ENCODE measurements at regions not wholly inside any gene's neighbourhood (a gene's known extent, or its start where the extent isn't known, plus 50 kb on each side); places are given as distances from the start of the nearest gene placed in this dataset.

DNA sequence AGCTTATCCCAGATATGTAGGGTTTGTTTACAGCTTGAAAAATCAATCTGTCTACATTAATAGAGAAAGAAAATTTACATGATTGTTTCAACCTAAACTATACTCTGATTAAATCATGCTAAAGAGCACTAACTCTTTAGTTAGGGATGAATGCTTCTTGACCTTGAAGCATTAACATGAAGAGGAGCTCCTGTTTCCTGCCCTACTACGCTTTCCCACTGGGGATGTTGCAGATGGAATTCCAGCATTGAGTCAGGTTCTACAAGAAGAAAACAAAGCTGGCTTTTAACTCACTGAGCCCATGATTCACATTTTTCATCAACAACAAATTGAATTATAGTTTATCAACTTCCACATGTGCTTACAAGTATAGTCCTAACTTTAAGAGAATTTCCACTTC lies 471.3 kb downstream of the TMEM232 start:
- Mint-ChIP-seq H3K27me3 (no peaks in the 10 kb centered on the region), H3K9me3 (no peaks in the 10 kb centered on the region), H3K4me1 (no peaks in the 10 kb centered on the region), H3K27ac (no peak overlapping the region), H3K36me3 (no peaks in the 10 kb centered on the region), H3K4me3 (no peak overlapping the region)
- H3K4me1 ChIP-seq (ENCODE audit: control insufficient read depth in 2 of 2, insufficient read depth in 2 of 2, low read length in 2 of 2), result no peaks in the 10 kb centered on the region
- no peaks in the 10 kb centered on the region for H3K36me3 ChIP-seq (ENCODE audit: control insufficient read depth in 2 of 3, insufficient read depth in 3 of 3, low read length in 3 of 3)
- H3K27me3 ChIP-seq (ENCODE audit: control insufficient read depth in 2 of 2, insufficient read depth in 2 of 2, low read length in 2 of 2), result no peaks in the 10 kb centered on the region
- intact Hi-C loops (cut with micrococcal nuclease), result no loop called here
- ATAC-seq (no peak), DNase-seq (no peak)
- ChIA-PET POLR2A (no interaction called here), CTCF (no interaction called here)
- H3K4me3 ChIP-seq (ENCODE audit: low read length), result no peak overlapping the region
- no peak overlapping the region for H3K27ac ChIP-seq (ENCODE audit: low read depth, low read length)
- no peaks in the 10 kb centered on the region for H3K9me3 ChIP-seq (ENCODE audit: control insufficient read depth in 2 of 3, low read length in 3 of 3)

DNA sequence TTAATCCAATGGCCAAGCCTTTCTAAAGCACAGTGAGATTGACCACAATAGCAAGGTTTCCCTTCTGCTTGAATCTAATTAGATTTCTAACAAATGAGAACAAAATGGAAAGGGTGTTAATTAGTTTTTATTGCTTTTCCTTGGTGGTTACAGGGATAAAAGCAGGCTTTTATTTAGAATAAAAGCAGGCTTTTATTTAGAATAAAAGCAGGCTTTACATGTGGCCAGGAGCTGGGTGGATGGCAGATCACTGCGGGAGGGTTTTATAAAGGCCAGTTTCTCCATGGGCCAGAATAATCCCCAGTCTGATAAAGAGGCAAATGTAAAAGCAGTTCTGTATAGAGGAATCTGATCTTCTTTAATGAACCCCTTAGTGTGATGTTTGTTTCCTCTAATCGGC lies 470.2 kb downstream of the TMEM232 start:
- ATAC-seq (no peak), DNase-seq (no peak)
- intact Hi-C loops (cut with micrococcal nuclease), result no loop called here
- Histone ChIP-seq H3K27me3 (ENCODE audit: control insufficient read depth in 2 of 2, insufficient read depth in 2 of 2, low read length in 2 of 2) (no peaks in the 10 kb centered on the region), H3K9me3 (ENCODE audit: control insufficient read depth in 2 of 3, low read length in 3 of 3) (no peaks in the 10 kb centered on the region), H3K4me1 (ENCODE audit: control insufficient read depth in 2 of 2, insufficient read depth in 2 of 2, low read length in 2 of 2) (no peaks in the 10 kb centered on the region), H3K27ac (ENCODE audit: low read depth, low read length) (no peak overlapping the region), H3K36me3 (ENCODE audit: control insufficient read depth in 2 of 3, insufficient read depth in 3 of 3, low read length in 3 of 3) (no peaks in the 10 kb centered on the region), H3K4me3 (ENCODE audit: low read length) (no peak overlapping the region)
- H3K4me3 Mint-ChIP-seq, result no peak overlapping the region
- no peaks in the 10 kb centered on the region for H3K36me3 Mint-ChIP-seq
- H3K9me3 Mint-ChIP-seq, result no peaks in the 10 kb centered on the region
- no peaks in the 10 kb centered on the region for H3K27me3 Mint-ChIP-seq
- H3K4me1 Mint-ChIP-seq, result no peaks in the 10 kb centered on the region
- ChIA-PET CTCF (no interaction called here), POLR2A (no interaction called here)
- no peak overlapping the region for H3K27ac Mint-ChIP-seq

DNA sequence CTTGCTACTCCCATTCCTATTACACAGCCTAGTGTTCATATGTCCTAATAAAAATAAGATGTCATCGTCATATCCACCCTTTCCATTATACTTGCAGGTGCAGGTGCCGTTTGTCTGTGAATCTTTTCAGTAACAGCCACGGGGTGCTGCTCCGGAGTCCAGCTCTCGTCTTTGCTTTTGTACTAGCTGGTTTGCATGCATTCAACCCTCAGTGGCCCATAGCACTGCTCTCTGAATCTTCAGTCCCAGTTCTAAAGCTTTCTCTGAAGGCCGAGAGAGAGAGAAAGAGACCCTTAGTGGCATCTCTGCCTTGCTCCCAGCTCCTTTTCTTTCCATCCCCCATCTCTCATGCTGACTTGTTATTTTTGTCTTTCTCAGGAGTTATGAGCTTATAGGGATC lies 468.5 kb downstream of the TMEM232 start:
- no peak overlapping the region for H3K27ac Mint-ChIP-seq
- Histone ChIP-seq H3K36me3 (ENCODE audit: control insufficient read depth in 2 of 3, insufficient read depth in 3 of 3, low read length in 3 of 3) (no peaks in the 10 kb centered on the region), H3K4me3 (ENCODE audit: low read length) (no peak overlapping the region), H3K9me3 (ENCODE audit: control insufficient read depth in 2 of 3, low read length in 3 of 3) (no peaks in the 10 kb centered on the region), H3K27me3 (ENCODE audit: control insufficient read depth in 2 of 2, insufficient read depth in 2 of 2, low read length in 2 of 2) (no peaks in the 10 kb centered on the region), H3K4me1 (ENCODE audit: control insufficient read depth in 2 of 2, insufficient read depth in 2 of 2, low read length in 2 of 2) (no peaks in the 10 kb centered on the region), H3K27ac (ENCODE audit: low read depth, low read length) (no peak overlapping the region)
- no peak for DNase-seq
- CTCF ChIA-PET, result no interaction called here
- POLR2A ChIA-PET, result no interaction called here
- H3K36me3 Mint-ChIP-seq, result no peaks in the 10 kb centered on the region
- no peaks in the 10 kb centered on the region for H3K4me1 Mint-ChIP-seq
- ATAC-seq, result no peak
- no peaks in the 10 kb centered on the region for H3K9me3 Mint-ChIP-seq
- intact Hi-C loops (cut with micrococcal nuclease), result no loop called here
- no peak overlapping the region for H3K4me3 Mint-ChIP-seq
- H3K27me3 Mint-ChIP-seq, result no peaks in the 10 kb centered on the region

DNA sequence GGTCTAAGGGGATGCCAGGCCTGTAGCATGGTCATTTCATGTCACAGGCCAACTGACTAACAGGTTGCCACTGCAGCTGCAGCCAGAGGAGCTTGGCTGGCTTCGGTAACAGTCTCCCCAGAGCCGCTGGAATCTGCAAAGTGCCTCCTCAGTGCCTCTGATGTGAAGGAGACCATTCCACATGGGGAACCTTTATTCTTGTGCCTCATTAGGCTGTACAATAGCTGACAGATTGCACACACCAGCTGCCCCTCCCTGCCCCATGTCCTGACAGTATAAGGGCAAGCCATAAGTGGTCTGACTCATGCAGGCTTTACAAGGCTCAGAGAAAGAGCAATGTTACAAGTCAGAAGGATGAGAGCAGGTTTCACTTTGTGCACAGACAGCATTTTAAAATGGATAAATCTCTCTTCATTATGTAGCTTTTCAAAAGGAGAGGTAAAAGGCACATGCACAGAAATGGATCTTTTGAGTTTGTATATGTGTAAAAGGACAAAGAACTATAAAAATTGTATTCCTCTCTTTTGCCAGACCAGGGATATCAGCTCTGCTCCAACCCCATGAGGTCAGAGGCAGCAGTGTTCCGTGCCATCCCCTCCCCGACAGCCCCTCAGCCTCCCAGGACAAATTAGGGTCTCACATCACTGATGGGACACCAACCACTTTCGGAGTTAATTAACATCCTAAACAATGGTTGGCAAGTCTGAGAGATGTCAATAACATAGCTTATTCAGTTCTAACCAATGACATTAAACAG lies 467.8 kb downstream of the TMEM232 start:
- no peak overlapping the region for H3K4me3 Mint-ChIP-seq
- ChIA-PET POLR2A (no interaction called here), CTCF (no interaction called here)
- intact Hi-C loops (cut with micrococcal nuclease), result no loop called here
- H3K4me3 ChIP-seq (ENCODE audit: low read length), result no peak overlapping the region
- H3K27me3 Mint-ChIP-seq, result no peaks in the 10 kb centered on the region
- no peak overlapping the region for H3K27ac ChIP-seq (ENCODE audit: low read depth, low read length)
- no peaks in the 10 kb centered on the region for H3K4me1 ChIP-seq (ENCODE audit: control insufficient read depth in 2 of 2, insufficient read depth in 2 of 2, low read length in 2 of 2)
- no peaks in the 10 kb centered on the region for H3K4me1 Mint-ChIP-seq
- H3K36me3 ChIP-seq (ENCODE audit: control insufficient read depth in 2 of 3, insufficient read depth in 3 of 3, low read length in 3 of 3), result no peaks in the 10 kb centered on the region
- DNase-seq (no peak), ATAC-seq (no peak)
- no peaks in the 10 kb centered on the region for H3K27me3 ChIP-seq (ENCODE audit: control insufficient read depth in 2 of 2, insufficient read depth in 2 of 2, low read length in 2 of 2)
- no peak overlapping the region for H3K27ac Mint-ChIP-seq
- H3K36me3 Mint-ChIP-seq, result no peaks in the 10 kb centered on the region
- no peaks in the 10 kb centered on the region for H3K9me3 ChIP-seq (ENCODE audit: control insufficient read depth in 2 of 3, low read length in 3 of 3)
- H3K9me3 Mint-ChIP-seq, result no peaks in the 10 kb centered on the region

DNA sequence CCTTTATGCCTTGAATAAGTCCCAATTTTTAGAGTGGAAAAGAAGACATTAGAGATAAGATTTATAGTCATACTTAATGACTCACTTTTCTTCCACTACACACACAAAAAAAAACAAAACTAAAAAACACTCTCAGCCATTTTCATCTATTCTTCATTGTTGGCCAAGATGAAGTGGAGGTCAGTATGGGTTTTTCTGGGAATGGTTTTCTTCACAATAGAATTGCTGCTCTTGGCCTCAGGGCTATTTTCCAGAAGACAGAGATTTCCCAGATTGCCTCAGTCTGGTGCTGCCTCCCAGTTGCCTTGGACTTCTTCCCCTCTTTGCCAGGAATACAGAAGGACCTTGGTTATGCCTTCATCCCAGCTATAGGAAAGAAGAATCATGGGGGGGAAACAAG lies 463.7 kb downstream of the TMEM232 start:
- Mint-ChIP-seq H3K27ac (no peak overlapping the region), H3K36me3 (no peaks in the 10 kb centered on the region), H3K4me1 (no peaks in the 10 kb centered on the region), H3K4me3 (no peak overlapping the region), H3K27me3 (no peaks in the 10 kb centered on the region), H3K9me3 (no peaks in the 10 kb centered on the region)
- CTCF ChIA-PET, result no interaction called here
- no peaks in the 10 kb centered on the region for H3K4me1 ChIP-seq (ENCODE audit: control insufficient read depth in 2 of 2, insufficient read depth in 2 of 2, low read length in 2 of 2)
- no peak overlapping the region for H3K4me3 ChIP-seq (ENCODE audit: low read length)
- DNase-seq (no peak), ATAC-seq (no peak)
- no peaks in the 10 kb centered on the region for H3K36me3 ChIP-seq (ENCODE audit: control insufficient read depth in 2 of 3, insufficient read depth in 3 of 3, low read length in 3 of 3)
- no peaks in the 10 kb centered on the region for H3K9me3 ChIP-seq (ENCODE audit: control insufficient read depth in 2 of 3, low read length in 3 of 3)
- intact Hi-C loops (cut with micrococcal nuclease), result no loop called here
- no peaks in the 10 kb centered on the region for H3K27me3 ChIP-seq (ENCODE audit: control insufficient read depth in 2 of 2, insufficient read depth in 2 of 2, low read length in 2 of 2)
- POLR2A ChIA-PET, result no interaction called here
- no peak overlapping the region for H3K27ac ChIP-seq (ENCODE audit: low read depth, low read length)

DNA sequence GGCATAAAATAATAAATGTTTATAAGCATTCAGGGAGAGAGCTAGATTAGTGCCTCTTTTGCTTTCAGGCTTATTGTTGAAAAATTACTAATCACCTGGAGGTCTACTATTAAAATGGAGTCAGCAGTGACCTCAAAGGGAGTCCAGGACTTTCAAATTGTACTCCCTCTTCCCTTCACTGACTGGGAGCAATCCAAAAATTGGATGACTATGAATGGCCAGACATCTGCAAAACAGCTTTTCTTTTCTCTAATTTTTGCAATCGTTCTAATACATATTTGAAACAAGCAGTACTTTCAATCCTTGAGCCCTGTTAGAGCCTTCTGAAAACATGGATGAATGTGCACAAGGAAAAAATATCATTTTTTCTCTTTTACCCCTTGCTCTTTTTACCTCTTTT lies 461.8 kb downstream of the TMEM232 start:
- Histone ChIP-seq H3K36me3 (ENCODE audit: control insufficient read depth in 2 of 3, insufficient read depth in 3 of 3, low read length in 3 of 3) (no peaks in the 10 kb centered on the region), H3K4me3 (ENCODE audit: low read length) (no peak overlapping the region), H3K4me1 (ENCODE audit: control insufficient read depth in 2 of 2, insufficient read depth in 2 of 2, low read length in 2 of 2) (no peaks in the 10 kb centered on the region), H3K9me3 (ENCODE audit: control insufficient read depth in 2 of 3, low read length in 3 of 3) (no peaks in the 10 kb centered on the region), H3K27me3 (ENCODE audit: control insufficient read depth in 2 of 2, insufficient read depth in 2 of 2, low read length in 2 of 2) (no peaks in the 10 kb centered on the region), H3K27ac (ENCODE audit: low read depth, low read length) (no peak overlapping the region)
- Mint-ChIP-seq H3K27me3 (no peaks in the 10 kb centered on the region), H3K4me3 (no peak overlapping the region), H3K9me3 (no peaks in the 10 kb centered on the region), H3K27ac (no peak overlapping the region), H3K36me3 (no peaks in the 10 kb centered on the region), H3K4me1 (peaks cover 0 to 4% (median 4%) of the 10 kb centered on the region in 7 donors)
- CTCF ChIA-PET, result no interaction called here
- POLR2A ChIA-PET, result no interaction called here
- ATAC-seq (no peak), DNase-seq (no peak)
- intact Hi-C loops (cut with micrococcal nuclease), result no loop called here

DNA sequence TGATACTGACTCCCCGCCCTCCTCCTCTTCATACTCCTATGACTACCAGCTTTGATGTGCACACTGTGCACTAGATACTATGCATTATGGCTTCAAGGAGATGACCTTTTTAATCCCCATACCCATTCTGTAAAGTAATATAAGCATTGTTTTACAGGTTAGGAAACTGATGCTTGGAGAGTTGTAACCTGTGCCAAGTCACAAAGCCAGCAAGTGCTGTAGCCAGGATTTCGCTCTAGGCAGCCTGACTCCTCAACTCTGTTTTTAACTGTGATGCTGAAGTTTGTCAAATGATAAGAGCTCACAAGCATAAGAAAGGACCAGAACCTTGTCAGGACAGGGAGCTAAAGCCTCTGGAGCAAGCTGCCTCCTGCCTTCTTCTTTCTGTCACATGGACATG lies 461.3 kb downstream of the TMEM232 start:
- H3K4me3 ChIP-seq (ENCODE audit: low read length), result no peak overlapping the region
- peaks cover 0 to 7% (median 6%) of the 10 kb centered on the region in 7 donors for H3K4me1 Mint-ChIP-seq
- H3K27ac ChIP-seq (ENCODE audit: low read depth, low read length), result no peak overlapping the region
- no peaks in the 10 kb centered on the region for H3K36me3 ChIP-seq (ENCODE audit: control insufficient read depth in 2 of 3, insufficient read depth in 3 of 3, low read length in 3 of 3)
- no peaks in the 10 kb centered on the region for H3K27me3 ChIP-seq (ENCODE audit: control insufficient read depth in 2 of 2, insufficient read depth in 2 of 2, low read length in 2 of 2)
- CTCF ChIA-PET, result no interaction called here
- DNase-seq (no peak), ATAC-seq (no peak)
- POLR2A ChIA-PET, result no interaction called here
- intact Hi-C loops (cut with micrococcal nuclease), result no loop called here
- no peaks in the 10 kb centered on the region for H3K36me3 Mint-ChIP-seq
- no peaks in the 10 kb centered on the region for H3K9me3 ChIP-seq (ENCODE audit: control insufficient read depth in 2 of 3, low read length in 3 of 3)
- no peaks in the 10 kb centered on the region for H3K9me3 Mint-ChIP-seq
- no peaks in the 10 kb centered on the region for H3K4me1 ChIP-seq (ENCODE audit: control insufficient read depth in 2 of 2, insufficient read depth in 2 of 2, low read length in 2 of 2)
- no peaks in the 10 kb centered on the region for H3K27me3 Mint-ChIP-seq
- H3K4me3 Mint-ChIP-seq, result no peak overlapping the region
- H3K27ac Mint-ChIP-seq, result no peak overlapping the region
